Ovary (tissue), 7 donors: ENCODE measurements at regions not wholly inside any gene's neighbourhood (a gene's known extent, or its start where the extent isn't known, plus 50 kb on each side); places are given as distances from the start of the nearest gene placed in this dataset.

Experiments
- DNase-seq, 5 donors: peaks; one replicate each; pipeline ENCODE4 v3.0.0-alpha.2; 2019 to 2020
- H3K27ac ChIP-seq, 2 donors: fragments of 200-600 bp; one replicate each; pipeline versions ENCODE4 v1.5.1 to v1.8.0; 2019 to 2022
- H3K27me3 ChIP-seq: fragments of 200-600 bp; one replicate; pipeline ENCODE4 v1.8.0; 2022
- H3K36me3 ChIP-seq: fragments of 200-600 bp; sonication (generic); one replicate; pipeline ENCODE4 v1.5.1; 2019
- H3K4me1 ChIP-seq: one replicate; pipeline ENCODE4 v1.8.1; 2013; ENCODE audit warnings: mild to moderate bottlenecking, moderate library complexity; ENCODE audit not compliant: insufficient read depth
- H3K4me3 ChIP-seq: fragments of 200-600 bp; sonication (generic); one replicate; pipeline ENCODE4 v1.5.1; 2017
- H3K9me3 ChIP-seq, 2 donors: fragments of 200-600 bp in 1 of 2; sonication (generic) in 1 of 2; one replicate each; pipeline versions ENCODE4 v1.5.1 to v1.8.1; 2013 to 2019; ENCODE audit warnings: mild to moderate bottlenecking in 1 of 2, moderate library complexity in 1 of 2
- CTCF ChIP-seq, 3 donors: fragments of 450-650 bp in 2 of 3; fragments of 200-600 bp in 1 of 3; IDR thresholded peaks; one replicate each; pipeline versions ENCODE4 v1.5.1 to v1.8.0; 2016 to 2022; ENCODE audit warnings: antibody characterized with exemption in 3 of 3, mild to moderate bottlenecking in 1 of 3
- EP300 ChIP-seq: sonication (generic); formaldehyde crosslinking; IDR thresholded peaks from one replicate; pipeline ENCODE4 v1.6.1; 2017; ENCODE audit warnings: antibody characterized with exemption
- POLR2A ChIP-seq: fragments of 450-650 bp; IDR thresholded peaks from one replicate; pipeline ENCODE4 v1.6.1; 2017; ENCODE audit warnings: antibody characterized with exemption, mild to moderate bottlenecking, moderate library complexity
- WGBS, 3 donors: extraction: QIAGEN DNeasy Blood & Tissue Kit in 1 of 3; methylation state at CpG; one replicate each; pipeline versions ENCODE4 v1.1.5 to v1.1.7; 2013 to 2017; 5-methylcytosine and 5-hydroxymethylcytosine counted together
- intact Hi-C, 4 donors: fragments of 100-400 bp; cut with DNase I; formaldehyde crosslinking; loops; one replicate each; pipeline versions ENCODE4 v1.11.0 to v1.15.1; 2022 to 2023
- donor health status: DM: no; HTN: no; CAD: no; lungs with moderate emphysema.
- donor health status: DM: no; HTN: no; CAD: no.
- donor health status: Bipolar disorder and iron deficiency.
- donor health status: DM: no; HTN: no; CAD: no.
- donor health status: DM: yes; HTN: yes; CAD: no.

DNA sequence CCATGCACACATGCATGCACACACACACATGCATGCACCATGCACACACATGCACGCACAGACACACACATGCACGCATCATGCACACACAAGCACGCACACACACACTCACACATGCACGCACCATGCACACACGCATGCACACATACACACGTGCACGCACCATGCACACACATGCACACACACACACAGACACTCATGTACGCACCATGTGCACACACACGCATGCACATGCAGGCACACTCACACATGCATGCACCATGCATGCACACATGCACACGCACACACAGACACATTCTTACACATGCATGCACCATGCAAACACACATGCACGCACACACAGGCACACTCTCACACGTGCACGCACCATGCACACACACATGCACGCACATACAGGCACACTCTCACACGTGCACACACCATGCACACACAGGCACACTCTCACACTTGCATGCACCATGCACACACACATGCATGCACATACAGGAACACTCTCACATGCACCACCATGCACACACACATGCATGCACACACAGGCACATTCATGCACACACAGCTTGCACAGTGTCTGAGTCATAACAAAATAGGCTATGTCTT is 117.5 kb downstream of the TENT4A start:
- Histone ChIP-seq H3K4me3 (no peak overlapping the region), H3K27me3 (no peaks in the 10 kb centered on the region), H3K9me3 (no peaks in the 10 kb centered on the region), H3K4me1 (peaks cover 5% of the 10 kb centered on the region), H3K36me3 (no peaks in the 10 kb centered on the region), H3K27ac (no peak overlapping the region)
- DNase-seq, result no peak
- TF ChIP-seq EP300, result no peak
- TF ChIP-seq CTCF (IDR thresholded peaks at IDR 0.05), result no peak
- no peak for TF ChIP-seq POLR2A
- 86 to 93% (median 91%) methylated on average over 15 of the region's 15 CpGs for WGBS, 3 donors
- intact Hi-C loops, result no loop called here

- H3K36me3 ChIP-seq, result no peaks in the 10 kb centered on the region
- H3K4me3 ChIP-seq, result no peak overlapping the region
- no peak overlapping the region for H3K27ac ChIP-seq
- H3K9me3 ChIP-seq, result no peaks in the 10 kb centered on the region
- H3K4me1 ChIP-seq, result peaks cover 5% of the 10 kb centered on the region
- TF ChIP-seq EP300 (no peak), POLR2A (no peak), CTCF (IDR thresholded peaks at IDR 0.05) (no peak)
- no peaks in the 10 kb centered on the region for H3K27me3 ChIP-seq
- WGBS, 3 donors, result 67 to 71% (median 69%) methylated on average over 7 of the region's 7 CpGs
- intact Hi-C loops, result no loop called here
- DNase-seq, result no peak
Observed at GRCh38 chr5:6831678-6832671, 118.7 kb downstream of the TENT4A start.

- WGBS, 3 donors, result 3 to 15% (median 13%) methylated on average over 2 of the region's 2 CpGs
- H3K36me3 ChIP-seq, result no peaks in the 10 kb centered on the region
- H3K4me1 ChIP-seq, result peaks cover 2% of the 10 kb centered on the region
- no peaks in the 10 kb centered on the region for H3K27me3 ChIP-seq
- no peak overlapping the region for H3K27ac ChIP-seq
- intact Hi-C loops, result no loop called here
- no peaks in the 10 kb centered on the region for H3K9me3 ChIP-seq
- TF ChIP-seq CTCF (IDR thresholded peaks at IDR 0.05) (no peak), POLR2A (no peak), EP300 (no peak)
- no peak for DNase-seq
- no peak overlapping the region for H3K4me3 ChIP-seq
Observed at GRCh38 chr5:6832994-6833393, 119.8 kb downstream of the TENT4A start.

- WGBS, 3 donors, result 87 to 100% (median 97%) methylated on average over 1 of the region's 1 CpG
- Histone ChIP-seq H3K36me3 (no peaks in the 10 kb centered on the region), H3K27ac (no peak overlapping the region), H3K4me3 (no peak overlapping the region), H3K9me3 (no peaks in the 10 kb centered on the region), H3K4me1 (peaks cover 2% of the 10 kb centered on the region), H3K27me3 (no peaks in the 10 kb centered on the region)
- TF ChIP-seq POLR2A (no peak), EP300 (no peak), CTCF (IDR thresholded peaks at IDR 0.05) (no peak)
- intact Hi-C loops, result no loop called here
- DNase-seq, result no peak
Observed at GRCh38 chr5:6833406-6833805, 120.2 kb downstream of the TENT4A start.
